Loucy (cell line): ENCODE measurements at regions not wholly inside any gene's neighbourhood (a gene's known extent, or its start where the extent isn't known, plus 50 kb on each side); places are given as distances from the start of the nearest gene placed in this dataset.

Source experiments
- CTCF ChIP-seq: fragments of 200-600 bp; sonication (generic); conservative IDR thresholded peaks from 2 replicates; pipeline ENCODE4 v1.5.1; 2014; ENCODE audit warnings: mild to moderate bottlenecking, antibody characterized with exemption, low read length
- EZH2phosphoT487 ChIP-seq: fragments of 200-600 bp; IDR thresholded peaks from 2 replicates; pipeline ENCODE4 v1.6.1; 2018; ENCODE audit warnings: antibody characterized with exemption, mild to moderate bottlenecking, moderate library complexity, borderline replicate concordance

- TF ChIP-seq CTCF (no peak), EZH2phosphoT487 (no peak)
Observed at GRCh38 chrX:40283981-40284380, 186.2 kb upstream of the BCOR start.
